Thymus (tissue), 11 donors: ENCODE measurements at regions not wholly inside any gene's neighbourhood (a gene's known extent, or its start where the extent isn't known, plus 50 kb on each side); places are given as distances from the start of the nearest gene placed in this dataset.

Experiments used
- DNase-seq, 9 donors: peaks; one replicate each; pipeline ENCODE4 v3.0.0-alpha.2; 2013; ENCODE audit warnings: low spot score in 9 of 9, low read depth in 6 of 9, missing footprints in 1 of 9
- H3K27ac ChIP-seq, 2 donors: one replicate each; pipeline ENCODE4 v1.5.1; 2013; ENCODE audit warnings: control low read depth in 1 of 2, low read depth in 1 of 2, low read length in 1 of 2, mild to moderate bottlenecking in 1 of 2, moderate library complexity in 1 of 2
- H3K27me3 ChIP-seq, 2 donors: one replicate each; pipeline ENCODE4 v1.5.1; 2013; ENCODE audit warnings: low read length in 1 of 2; ENCODE audit not compliant: control insufficient read depth in 2 of 2, insufficient read depth in 1 of 2
- H3K36me3 ChIP-seq, 2 donors: one replicate each; pipeline ENCODE4 v1.5.1; 2013; ENCODE audit warnings: low read length in 1 of 2, mild to moderate bottlenecking in 1 of 2, moderate library complexity in 1 of 2; ENCODE audit not compliant: control insufficient read depth in 2 of 2, insufficient read depth in 2 of 2
- H3K4me1 ChIP-seq, 2 donors: one replicate each; pipeline ENCODE4 v1.5.1; 2013; ENCODE audit warnings: low read length in 2 of 2; ENCODE audit not compliant: control insufficient read depth in 2 of 2, insufficient read depth in 2 of 2
- H3K4me3 ChIP-seq, 2 donors: one replicate each; pipeline ENCODE4 v1.5.1; 2013; ENCODE audit warnings: low read length in 2 of 2, control low read depth in 1 of 2, mild to moderate bottlenecking in 1 of 2
- H3K9me3 ChIP-seq, 2 donors: one replicate each; pipeline ENCODE4 v1.5.1; 2013; ENCODE audit warnings: low read length in 1 of 2, mild to moderate bottlenecking in 1 of 2; ENCODE audit not compliant: control insufficient read depth in 2 of 2, insufficient read depth in 1 of 2
- WGBS: extraction: QIAGEN DNeasy Blood & Tissue Kit; methylation state at CpG from one replicate; pipeline ENCODE4 v1.1.7; 2013; 5-methylcytosine and 5-hydroxymethylcytosine counted together
- donor health status: healthy.

GRCh38 chr5:51172903-51173626 is 210.2 kb upstream of the ISL1 start:
- H3K4me3 ChIP-seq = no peak overlapping the region
- no peak for DNase-seq
- H3K9me3 ChIP-seq = no peaks in the 10 kb centered on the region
- 45% methylated on average over 7 of the region's 7 CpGs for WGBS
- H3K4me1 ChIP-seq = no peaks in the 10 kb centered on the region
- no peak overlapping the region for H3K27ac ChIP-seq
- no peaks in the 10 kb centered on the region for H3K36me3 ChIP-seq
- no peaks in the 10 kb centered on the region for H3K27me3 ChIP-seq

- Histone ChIP-seq H3K9me3 (no peaks in the 10 kb centered on the region), H3K36me3 (no peaks in the 10 kb centered on the region), H3K27me3 (no peaks in the 10 kb centered on the region), H3K4me1 (no peaks in the 10 kb centered on the region), H3K4me3 (no peak overlapping the region), H3K27ac (no peak overlapping the region)
- DNase-seq = no peak
- WGBS = 59% methylated on average over 3 of the region's 3 CpGs
Observed at GRCh38 chr5:51181208-51181894, 201.9 kb upstream of the ISL1 start.

- H3K9me3 ChIP-seq = no peaks in the 10 kb centered on the region
- WGBS = 78% methylated on average over 4 of the region's 4 CpGs
- H3K4me3 ChIP-seq = no peak overlapping the region
- DNase-seq = no peak
- no peak overlapping the region for H3K27ac ChIP-seq
- no peaks in the 10 kb centered on the region for H3K27me3 ChIP-seq
- no peaks in the 10 kb centered on the region for H3K4me1 ChIP-seq
- H3K36me3 ChIP-seq = no peaks in the 10 kb centered on the region
Observed at GRCh38 chr5:51185850-51186329, 197.4 kb upstream of the ISL1 start.

DNA sequence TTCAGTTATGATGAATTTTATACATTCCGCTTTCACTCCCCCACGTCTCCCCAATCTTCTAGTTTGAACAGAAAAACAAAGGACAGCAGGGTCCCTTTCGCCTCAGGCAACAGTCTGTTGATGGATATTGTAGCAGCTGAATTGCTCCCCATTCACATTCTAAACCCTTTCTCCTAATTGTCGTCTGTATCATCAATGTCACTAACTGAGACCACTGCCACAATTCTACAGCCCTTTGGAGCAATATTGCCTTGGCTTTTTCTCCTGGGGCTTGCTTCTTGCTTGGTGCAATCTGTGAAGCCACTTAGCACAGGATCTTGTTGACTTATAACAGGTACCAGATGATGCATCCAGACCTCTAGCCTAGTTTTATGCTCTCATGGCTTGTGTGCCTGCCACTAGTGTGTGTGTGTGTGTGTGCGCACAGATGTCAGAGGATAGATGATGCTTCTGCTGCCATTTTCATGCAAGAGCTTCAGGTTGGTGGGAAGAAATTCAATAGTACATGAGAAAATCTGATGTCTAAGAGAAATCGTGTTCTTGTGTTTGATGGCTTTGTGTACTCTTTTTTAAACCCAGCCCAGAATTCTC is 195.2 kb upstream of the ISL1 start:
- 71% methylated on average over 6 of the region's 6 CpGs for WGBS
- no peak for DNase-seq
- no peaks in the 10 kb centered on the region for H3K27me3 ChIP-seq
- H3K9me3 ChIP-seq = no peaks in the 10 kb centered on the region
- H3K36me3 ChIP-seq = no peaks in the 10 kb centered on the region
- no peak overlapping the region for H3K4me3 ChIP-seq
- H3K27ac ChIP-seq = no peak overlapping the region
- H3K4me1 ChIP-seq = no peaks in the 10 kb centered on the region

- Histone ChIP-seq H3K27ac (no peak overlapping the region), H3K4me3 (no peak overlapping the region), H3K36me3 (no peaks in the 10 kb centered on the region), H3K27me3 (no peaks in the 10 kb centered on the region), H3K9me3 (no peaks in the 10 kb centered on the region), H3K4me1 (no peaks in the 10 kb centered on the region)
- WGBS = 38% methylated on average over 2 of the region's 2 CpGs
- no peak for DNase-seq
Observed at GRCh38 chr5:51194671-51195070, 188.6 kb upstream of the ISL1 start.

GRCh38 chr5:51201024-51201423 is 182.2 kb upstream of the ISL1 start:
- no peak for DNase-seq
- Histone ChIP-seq H3K4me3 (no peak overlapping the region), H3K4me1 (no peaks in the 10 kb centered on the region), H3K9me3 (no peaks in the 10 kb centered on the region), H3K27ac (no peak overlapping the region), H3K36me3 (no peaks in the 10 kb centered on the region), H3K27me3 (no peaks in the 10 kb centered on the region)
- WGBS = 76% methylated on average over 6 of the region's 6 CpGs

- WGBS = 88% methylated on average over 1 of the region's 1 CpG
- Histone ChIP-seq H3K36me3 (no peaks in the 10 kb centered on the region), H3K4me1 (no peaks in the 10 kb centered on the region), H3K4me3 (no peak overlapping the region), H3K27me3 (no peaks in the 10 kb centered on the region), H3K27ac (no peak overlapping the region), H3K9me3 (no peaks in the 10 kb centered on the region)
- DNase-seq = no peak
Observed at GRCh38 chr5:51201708-51202107, 181.5 kb upstream of the ISL1 start.

- Histone ChIP-seq H3K4me3 (no peak overlapping the region), H3K4me1 (no peaks in the 10 kb centered on the region), H3K9me3 (no peaks in the 10 kb centered on the region), H3K27me3 (no peaks in the 10 kb centered on the region), H3K36me3 (no peaks in the 10 kb centered on the region), H3K27ac (no peak overlapping the region)
- no peak for DNase-seq
- 78% methylated on average over 2 of the region's 2 CpGs for whole genome bisulfite sequencing
Observed at GRCh38 chr5:51202161-51202560, 181.1 kb upstream of the ISL1 start.

- Histone ChIP-seq H3K36me3 (no peaks in the 10 kb centered on the region), H3K9me3 (no peaks in the 10 kb centered on the region), H3K27me3 (no peaks in the 10 kb centered on the region), H3K4me1 (no peaks in the 10 kb centered on the region), H3K4me3 (no peak overlapping the region), H3K27ac (no peak overlapping the region)
- WGBS = 74% methylated on average over 1 of the region's 1 CpG
- DNase-seq = no peak
Observed at GRCh38 chr5:51203598-51203997, 179.7 kb upstream of the ISL1 start.
